A673 (cell line): ENCODE measurements at regions not wholly inside any gene's neighbourhood (a gene's known extent, or its start where the extent isn't known, plus 50 kb on each side); places are given as distances from the start of the nearest gene placed in this dataset.
"Not testable (repeated sequence)": the region's sequence is repeated elsewhere in the genome, so short reads cannot be mapped to it uniquely, and the experiment has no call there.

Experiments used
- BruUV-seq: library from RNA; stranded (reverse); fragments of 400-500 nt; replicated peaks from 2 replicates; lab custom pipeline; 2021; lab: Mats Ljungman, UMichigan
- CTCF ChIA-PET: fragments of 300-600 bp; sonication (Branson Sonifier 250); formaldehyde crosslinking; loops from one replicate; lab custom pipeline; 2022; ENCODE audit warnings: antibody characterized with exemption; lab: Charles Lee
- POLR2A ChIA-PET: fragments of 300-600 bp; sonication (Branson Sonifier 250); formaldehyde crosslinking; loops from one replicate; lab custom pipeline; 2022; ENCODE audit warnings: antibody characterized with exemption; ENCODE audit not compliant: low non-redundant PET; lab: Charles Lee
- DNase-seq: peaks from one replicate; pipeline ENCODE4 v3.0.0-alpha.2; 2015; ENCODE audit warnings: low spot score
- H3K27ac ChIP-seq: fragments of 200-600 bp; sonication (generic); 2 replicates; pipeline ENCODE4 v1.5.1; 2016; ENCODE audit warnings: mixed run types, low read depth, mild to moderate bottlenecking, mixed read lengths, antibody characterized with exemption, low read length; ENCODE audit not compliant: poor library complexity, severe bottlenecking
- H3K27me3 ChIP-seq: fragments of 200-600 bp; sonication (generic); replicated peaks from 2 replicates; pipeline ENCODE4 v1.6.1; 2017; ENCODE audit warnings: mixed run types, low read depth, mild to moderate bottlenecking, mixed read lengths, antibody characterized with exemption, low read length; ENCODE audit not compliant: insufficient read depth, poor library complexity
- H3K36me3 ChIP-seq: fragments of 200-600 bp; sonication (generic); 2 replicates; pipeline ENCODE4 v1.6.1; 2016; ENCODE audit warnings: mixed run types, mild to moderate bottlenecking, mixed read lengths, antibody characterized with exemption, low read length; ENCODE audit not compliant: insufficient read depth, poor library complexity, severe bottlenecking
- H3K4me1 ChIP-seq: fragments of 200-600 bp; sonication (generic); 2 replicates; pipeline ENCODE4 v1.6.1; 2017; ENCODE audit warnings: mixed run types, mild to moderate bottlenecking, mixed read lengths, antibody characterized with exemption, low read length; ENCODE audit not compliant: insufficient read depth, poor library complexity, severe bottlenecking
- H3K4me3 ChIP-seq: fragments of 200-600 bp; sonication (generic); 2 replicates; pipeline ENCODE4 v1.5.1; 2016; ENCODE audit warnings: low read depth, mixed run types, mild to moderate bottlenecking, mixed read lengths, low read length; ENCODE audit not compliant: poor library complexity, severe bottlenecking
- H3K9me3 ChIP-seq: fragments of 200-600 bp; sonication (generic); 2 replicates; pipeline ENCODE4 v1.6.1; 2016; ENCODE audit warnings: mixed run types, low read depth, mild to moderate bottlenecking, mixed read lengths, antibody characterized with exemption, low read length; ENCODE audit not compliant: poor library complexity, severe bottlenecking
- CTCF ChIP-seq: fragments of 300-800, 200-600 bp; sonication (generic); conservative IDR thresholded peaks from 2 replicates; pipeline ENCODE4 v1.5.1; 2017; ENCODE audit warnings: low read depth, mild to moderate bottlenecking, antibody characterized with exemption, low read length, moderate library complexity, mixed read lengths
- EZH2 ChIP-seq: fragments of 200-600 bp; sonication (generic); IDR thresholded peaks from 2 replicates; pipeline ENCODE4 v1.6.1; 2017; ENCODE audit warnings: borderline replicate concordance, low read depth, mild to moderate bottlenecking, mixed read lengths, antibody characterized with exemption, low read length; ENCODE audit not compliant: poor library complexity, severe bottlenecking
- intact Hi-C: fragments of 100-400 bp; cut with micrococcal nuclease; formaldehyde crosslinking; loops from one replicate; pipeline ENCODE4 v1.10.0; 2022; ENCODE audit not compliant: unreplicated experiment

GRCh38 chr21:15309721-15310120, 244.9 kb upstream of the NRIP1 start:
- no TSS peak for BruUV-seq
- ChIA-PET POLR2A (no interaction called here), CTCF (no interaction called here)
- H3K27ac ChIP-seq = no peak overlapping the region
- no peaks in the 10 kb centered on the region for H3K4me1 ChIP-seq
- intact Hi-C loops = no loop called here
- no peaks in the 10 kb centered on the region for H3K9me3 ChIP-seq
- H3K4me3 ChIP-seq = no peak overlapping the region
- no peaks in the 10 kb centered on the region for H3K36me3 ChIP-seq
- no peak for DNase-seq
- H3K27me3 ChIP-seq = no peaks in the 10 kb centered on the region
- no peak for TF ChIP-seq EZH2
- TF ChIP-seq CTCF = no peak

- ChIA-PET CTCF (no interaction called here), POLR2A (no interaction called here)
- H3K36me3 ChIP-seq = no peaks in the 10 kb centered on the region
- H3K4me3 ChIP-seq = no peak overlapping the region
- no peaks in the 10 kb centered on the region for H3K9me3 ChIP-seq
- H3K27ac ChIP-seq = no peak overlapping the region
- no peaks in the 10 kb centered on the region for H3K4me1 ChIP-seq
- intact Hi-C loops = no loop called here
- no TSS peak for BruUV-seq
- H3K27me3 ChIP-seq = no peaks in the 10 kb centered on the region
- DNase-seq = no peak
- TF ChIP-seq CTCF (no peak), EZH2 (no peak)
Observed at GRCh38 chr21:15311510-15311909, 246.7 kb upstream of the NRIP1 start.

- H3K36me3 ChIP-seq, H3K27ac ChIP-seq, H3K4me3 ChIP-seq, intact Hi-C loops, H3K9me3 ChIP-seq, H3K4me1 ChIP-seq, H3K27me3 ChIP-seq, POLR2A ChIA-PET, DNase-seq, CTCF ChIA-PET, BruUV-seq: not testable (repeated sequence)
Observed at GRCh38 chr21:15317034-15317433, 252.2 kb upstream of the NRIP1 start.

- CTCF ChIA-PET = no interaction called here
- Histone ChIP-seq H3K4me3 (no peak overlapping the region), H3K9me3 (no peaks in the 10 kb centered on the region), H3K27ac (no peak overlapping the region), H3K36me3 (no peaks in the 10 kb centered on the region), H3K4me1 (no peaks in the 10 kb centered on the region), H3K27me3 (no peaks in the 10 kb centered on the region)
- POLR2A ChIA-PET = interaction anchor here (0.7 kb wide), 1 partner anchor 861 kb away, joined by 3 read pairs; no protein-coding TSS in a partner anchor
- no TSS peak for BruUV-seq
- TF ChIP-seq CTCF (no peak), EZH2 (no peak)
- intact Hi-C loops = no loop called here
- no peak for DNase-seq
Observed at GRCh38 chr21:15319727-15320126, 254.9 kb upstream of the NRIP1 start.
